ENCODE measurements at regions not wholly inside any gene's neighbourhood (a gene's known extent, or its start where the extent isn't known, plus 50 kb on each side); places are given as distances from the start of the nearest gene placed in this dataset.

DNA sequence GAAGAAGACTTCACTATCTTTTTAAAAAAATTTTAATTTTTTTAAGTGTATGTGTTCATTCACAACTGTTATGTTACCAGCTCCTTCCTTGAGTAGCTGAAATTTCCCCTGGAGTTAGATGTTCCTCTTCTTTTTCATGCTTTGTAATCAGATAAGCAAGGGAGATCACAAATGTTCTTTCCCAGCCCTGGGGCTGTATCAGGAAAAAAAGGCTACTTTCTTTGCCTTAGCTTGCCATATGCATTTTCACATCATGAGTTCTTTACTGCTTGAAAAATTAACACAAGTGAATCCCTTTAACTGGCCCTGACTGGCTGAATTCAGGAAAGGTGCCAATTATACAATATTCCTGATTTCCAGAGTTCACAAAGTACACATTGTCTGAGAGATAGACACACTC is 353.2 kb upstream of the ATP11B start:
- dilution Hi-C loops (cut with HindIII; ENCODE audit: low sequenced_read_pairs, unreplicated experiment) (no loop called here), in situ Hi-C loops (cut with MboI; ENCODE audit: low sequenced_read_pairs) (no loop called here), intact Hi-C loops (cut with micrococcal nuclease) (no loop called here)
- Histone ChIP-seq H3K9ac (ENCODE audit: low read depth, low read length) (no peak overlapping the region), H3K9me3 (ENCODE audit: control insufficient read depth, insufficient read depth, low read length) (peaks cover 5% of the 10 kb centered on the region; the same call in 1 of the 2 replicates), H2AFZ (replicated peaks; ENCODE audit: low read length, poor library complexity) (no peak overlapping the region), H2BK5ac (ENCODE audit: low read depth, low read length, poor library complexity, severe bottlenecking) (no peak overlapping the region), H3K36me3 (ENCODE audit: control insufficient read depth, insufficient read depth, low read length) (no peaks in the 10 kb centered on the region), H4K8ac (ENCODE audit: low read depth in 2 of 2, low read length in 2 of 2) (no peak overlapping the region), H3K4me2 (ENCODE audit: low read depth, low read length) (no peak overlapping the region), H2BK20ac (ENCODE audit: low read depth, low read length) (no peak overlapping the region), H3K18ac (ENCODE audit: low read depth, low read length) (no peak overlapping the region), H3K4me1 (ENCODE audit: control insufficient read depth, insufficient read depth, low read length) (no peaks in the 10 kb centered on the region), H4K20me1 (ENCODE audit: insufficient read depth, low read length) (no peaks in the 10 kb centered on the region), H3K4me3 (ENCODE audit: insufficient read depth, low read depth, low read length) (no peak overlapping the region), H3K27me3 (ENCODE audit: control insufficient read depth, insufficient read depth, low read length) (no peaks in the 10 kb centered on the region), H3K23ac (ENCODE audit: low read depth, low read length) (no peak overlapping the region), H3K79me1 (ENCODE audit: low read depth in 1 of 2, low read length in 2 of 2) (no peaks in the 10 kb centered on the region), H3K4ac (ENCODE audit: low read depth, low read length) (no peak overlapping the region), H3K14ac (replicated peaks; ENCODE audit: low read depth, low read length) (no peak overlapping the region), H2BK120ac (ENCODE audit: low read depth, low read length) (no peak overlapping the region), H2AK5ac (ENCODE audit: low read depth, low read length) (no peak overlapping the region), H2BK15ac (ENCODE audit: low read depth, low read length) (no peak overlapping the region), H3K9me1 (ENCODE audit: insufficient read depth, low read length) (no peaks in the 10 kb centered on the region), H3K27ac (ENCODE audit: insufficient read depth, low read length) (no peak overlapping the region), H2AK9ac (replicated peaks; ENCODE audit: low read depth, low read length, poor library complexity) (no peak overlapping the region), H4K91ac (ENCODE audit: insufficient read depth, low read depth, low read length) (no peak overlapping the region), H3K56ac (ENCODE audit: extremely low read depth, insufficient read depth, low read length) (no peak overlapping the region), H4K5ac (ENCODE audit: low read depth, low read length) (no peak overlapping the region)
- ChIA-PET POLR2A (ENCODE audit: unreplicated experiment) (no interaction called here), CTCF (no interaction called here)
- ATAC-seq (ENCODE audit: low read depth) = no peak
- TF ChIP-seq NFE2L2 (IDR thresholded peaks at IDR 0.05; ENCODE audit: low read depth, low read length) (no peak), BHLHE40 (IDR thresholded peaks at IDR 0.05; ENCODE audit: low read depth, low read length) (no peak), POLR2A (IDR thresholded peaks at IDR 0.05; ENCODE audit: low read depth, low read length) (no peak), RCOR1 (IDR thresholded peaks at IDR 0.05; ENCODE audit: insufficient replicate concordance, low read length) (no peak), RAD21 (IDR thresholded peaks at IDR 0.05; ENCODE audit: low read length) (no peak), MAZ (IDR thresholded peaks at IDR 0.05; ENCODE audit: borderline replicate concordance, low read depth, low read length) (no peak), MXI1 (IDR thresholded peaks at IDR 0.05; ENCODE audit: borderline replicate concordance, low read depth, low read length) (no peak), FOS (IDR thresholded peaks at IDR 0.05; ENCODE audit: low read depth, low read length) (no peak), SMC3 (IDR thresholded peaks at IDR 0.05; ENCODE audit: low read depth, low read length) (no peak), CEBPB (IDR thresholded peaks at IDR 0.05; ENCODE audit: low read depth, low read length) (no peak)
- TF ChIP-seq, protein P1, sequence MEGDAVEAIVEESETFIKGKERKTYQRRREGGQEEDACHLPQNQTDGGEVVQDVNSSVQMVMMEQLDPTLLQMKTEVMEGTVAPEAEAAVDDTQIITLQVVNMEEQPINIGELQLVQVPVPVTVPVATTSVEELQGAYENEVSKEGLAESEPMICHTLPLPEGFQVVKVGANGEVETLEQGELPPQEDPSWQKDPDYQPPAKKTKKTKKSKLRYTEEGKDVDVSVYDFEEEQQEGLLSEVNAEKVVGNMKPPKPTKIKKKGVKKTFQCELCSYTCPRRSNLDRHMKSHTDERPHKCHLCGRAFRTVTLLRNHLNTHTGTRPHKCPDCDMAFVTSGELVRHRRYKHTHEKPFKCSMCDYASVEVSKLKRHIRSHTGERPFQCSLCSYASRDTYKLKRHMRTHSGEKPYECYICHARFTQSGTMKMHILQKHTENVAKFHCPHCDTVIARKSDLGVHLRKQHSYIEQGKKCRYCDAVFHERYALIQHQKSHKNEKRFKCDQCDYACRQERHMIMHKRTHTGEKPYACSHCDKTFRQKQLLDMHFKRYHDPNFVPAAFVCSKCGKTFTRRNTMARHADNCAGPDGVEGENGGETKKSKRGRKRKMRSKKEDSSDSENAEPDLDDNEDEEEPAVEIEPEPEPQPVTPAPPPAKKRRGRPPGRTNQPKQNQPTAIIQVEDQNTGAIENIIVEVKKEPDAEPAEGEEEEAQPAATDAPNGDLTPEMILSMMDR (conservative IDR thresholded peaks at IDR 0.05; ENCODE audit: low read depth, low read length) = no peak
- TF ChIP-seq, protein P2, sequence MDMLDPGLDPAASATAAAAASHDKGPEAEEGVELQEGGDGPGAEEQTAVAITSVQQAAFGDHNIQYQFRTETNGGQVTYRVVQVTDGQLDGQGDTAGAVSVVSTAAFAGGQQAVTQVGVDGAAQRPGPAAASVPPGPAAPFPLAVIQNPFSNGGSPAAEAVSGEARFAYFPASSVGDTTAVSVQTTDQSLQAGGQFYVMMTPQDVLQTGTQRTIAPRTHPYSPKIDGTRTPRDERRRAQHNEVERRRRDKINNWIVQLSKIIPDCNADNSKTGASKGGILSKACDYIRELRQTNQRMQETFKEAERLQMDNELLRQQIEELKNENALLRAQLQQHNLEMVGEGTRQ (IDR thresholded peaks at IDR 0.05; ENCODE audit: low read depth, low read length) = no peak
- TF ChIP-seq, protein P3, sequence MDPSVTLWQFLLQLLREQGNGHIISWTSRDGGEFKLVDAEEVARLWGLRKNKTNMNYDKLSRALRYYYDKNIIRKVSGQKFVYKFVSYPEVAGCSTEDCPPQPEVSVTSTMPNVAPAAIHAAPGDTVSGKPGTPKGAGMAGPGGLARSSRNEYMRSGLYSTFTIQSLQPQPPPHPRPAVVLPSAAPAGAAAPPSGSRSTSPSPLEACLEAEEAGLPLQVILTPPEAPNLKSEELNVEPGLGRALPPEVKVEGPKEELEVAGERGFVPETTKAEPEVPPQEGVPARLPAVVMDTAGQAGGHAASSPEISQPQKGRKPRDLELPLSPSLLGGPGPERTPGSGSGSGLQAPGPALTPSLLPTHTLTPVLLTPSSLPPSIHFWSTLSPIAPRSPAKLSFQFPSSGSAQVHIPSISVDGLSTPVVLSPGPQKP (IDR thresholded peaks at IDR 0.05; ENCODE audit: borderline replicate concordance, low read depth, low read length) = no peak
- DNase-seq = no peak
- no TSS peak for BruUV-seq (replicated peaks)
